ENCODE measurements at regions not wholly inside any gene's neighbourhood (a gene's known extent, or its start where the extent isn't known, plus 50 kb on each side); places are given as distances from the start of the nearest gene placed in this dataset.

- no peak overlapping the region for H3K4me3 ChIP-seq (ENCODE audit: low read depth, low read length)
- H3K27ac ChIP-seq (ENCODE audit: extremely low read depth, low read depth, low read length) = no peak overlapping the region
- no peaks in the 10 kb centered on the region for H3K9me3 ChIP-seq (ENCODE audit: control insufficient read depth, insufficient read depth, low read depth, low read length)
- H3K36me3 ChIP-seq (ENCODE audit: control insufficient read depth in 2 of 2, insufficient read depth in 1 of 2, low read length in 2 of 2) = no peaks in the 10 kb centered on the region
- H3K4me1 ChIP-seq (ENCODE audit: control insufficient read depth, insufficient read depth, low read length) = no peaks in the 10 kb centered on the region
- CTCF ChIA-PET = interaction anchor here (1.3 kb wide), 1 partner anchor 19 kb away, joined by 5 read pairs; no protein-coding TSS in a partner anchor
- POLR2A ChIA-PET = no interaction called here
- TF ChIP-seq ZNF211 (tag by site-specific recombination; IDR thresholded peaks at IDR 0.05; ENCODE audit: low read depth) (no peak), ZNF37A (tag by site-specific recombination; IDR thresholded peaks at IDR 0.05) (no peak)
These were observed 146.3 kb upstream of the TWIST2 start for GRCh38 chr2:238701341-238702206.

DNA sequence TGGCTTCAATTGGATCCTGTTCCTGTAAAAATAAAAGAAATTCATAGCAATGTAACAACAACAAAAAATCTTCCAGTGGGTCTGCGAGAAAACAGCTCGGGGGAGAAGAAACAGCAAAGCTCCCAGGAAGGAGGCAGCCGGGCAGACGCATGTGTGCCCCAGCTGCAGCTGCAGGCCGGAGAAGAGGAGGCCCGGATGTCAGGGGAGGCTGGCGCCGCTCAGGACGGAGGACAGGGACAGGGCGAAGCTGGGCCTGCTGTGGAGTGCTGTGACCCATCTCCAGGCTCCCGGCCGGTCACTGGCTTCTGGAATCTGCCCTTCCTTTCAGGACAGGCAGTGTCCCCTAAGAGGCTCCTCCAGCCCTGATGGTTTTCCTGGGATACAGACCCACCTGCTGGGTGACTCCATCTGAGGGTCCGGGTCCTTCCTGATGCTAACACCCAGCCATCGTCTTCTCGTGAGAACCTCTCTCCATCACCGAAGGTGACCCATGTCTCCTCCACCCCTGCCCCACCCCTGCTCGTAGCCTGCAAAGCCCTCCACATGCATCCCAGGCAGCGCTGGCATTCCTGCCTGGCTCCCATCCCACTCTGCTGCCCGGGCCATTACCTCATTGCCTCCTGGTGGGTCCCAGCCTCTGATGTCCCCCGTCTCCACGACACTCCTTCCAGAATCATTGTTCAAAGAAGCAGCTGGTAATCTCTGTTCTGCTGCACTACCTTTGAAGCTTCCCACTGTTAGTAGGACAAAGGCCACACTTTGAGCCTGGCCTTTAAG is 145.4 kb upstream of the TWIST2 start:
- Histone ChIP-seq H3K9me3 (ENCODE audit: control insufficient read depth, insufficient read depth, low read depth, low read length) (no peaks in the 10 kb centered on the region), H3K4me3 (ENCODE audit: low read depth, low read length) (no peak overlapping the region), H3K36me3 (ENCODE audit: control insufficient read depth in 2 of 2, insufficient read depth in 1 of 2, low read length in 2 of 2) (no peaks in the 10 kb centered on the region), H3K4me1 (ENCODE audit: control insufficient read depth, insufficient read depth, low read length) (no peaks in the 10 kb centered on the region), H3K27ac (ENCODE audit: extremely low read depth, low read depth, low read length) (no peak overlapping the region)
- POLR2A ChIA-PET = no interaction called here
- TF ChIP-seq ZNF596 (tag by site-specific recombination; IDR thresholded peaks at IDR 0.05) (no peak), GLIS1 (tag by site-specific recombination; IDR thresholded peaks at IDR 0.05) (peak; percentile 36; the same call in 1 of the 2 replicates), ZFP69B (tag by site-specific recombination; IDR thresholded peaks at IDR 0.05) (peak; percentile 86), ZIC2 (tag by site-specific recombination; IDR thresholded peaks at IDR 0.05) (peak; percentile 58), ZNF692 (tag by site-specific recombination; IDR thresholded peaks at IDR 0.05) (peak; percentile 85)
- TF ChIP-seq, protein P1, sequence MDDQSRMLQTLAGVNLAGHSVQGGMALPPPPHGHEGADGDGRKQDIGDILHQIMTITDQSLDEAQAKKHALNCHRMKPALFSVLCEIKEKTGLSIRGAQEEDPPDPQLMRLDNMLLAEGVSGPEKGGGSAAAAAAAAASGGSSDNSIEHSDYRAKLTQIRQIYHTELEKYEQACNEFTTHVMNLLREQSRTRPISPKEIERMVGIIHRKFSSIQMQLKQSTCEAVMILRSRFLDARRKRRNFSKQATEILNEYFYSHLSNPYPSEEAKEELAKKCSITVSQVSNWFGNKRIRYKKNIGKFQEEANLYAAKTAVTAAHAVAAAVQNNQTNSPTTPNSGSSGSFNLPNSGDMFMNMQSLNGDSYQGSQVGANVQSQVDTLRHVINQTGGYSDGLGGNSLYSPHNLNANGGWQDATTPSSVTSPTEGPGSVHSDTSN (CRISPR knock-in tag; IDR thresholded peaks at IDR 0.05) = no peak
- CTCF ChIA-PET = interaction anchor here (1.3 kb wide), 1 partner anchor 18 kb away, joined by 5 read pairs; no protein-coding TSS in a partner anchor

DNA sequence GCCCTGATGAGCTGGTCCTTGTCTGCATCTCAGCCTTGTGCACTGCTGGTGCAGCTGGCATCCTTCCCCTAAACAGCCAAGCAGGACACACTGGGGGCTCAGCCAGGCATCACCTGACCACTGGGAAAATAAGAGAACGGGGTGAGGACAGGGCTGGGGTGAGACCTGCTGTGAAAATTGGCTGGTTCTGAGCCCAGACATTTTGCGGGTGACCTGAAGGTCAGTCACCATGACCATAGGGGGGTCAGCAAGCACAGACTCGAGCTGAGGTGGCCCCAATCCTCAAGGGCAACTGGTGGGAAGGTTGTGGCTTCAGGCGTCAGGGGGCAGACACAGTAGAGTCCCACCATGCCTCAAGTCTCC is 144.9 kb upstream of the TWIST2 start:
- no peaks in the 10 kb centered on the region for H3K9me3 ChIP-seq (ENCODE audit: control insufficient read depth, insufficient read depth, low read depth, low read length)
- TF ChIP-seq ELK4 (IDR thresholded peaks at IDR 0.05; ENCODE audit: borderline replicate concordance, low read depth, low read length) = no peak
- no peak for TF ChIP-seq ZNF548 (tag by site-specific recombination; IDR thresholded peaks at IDR 0.05)
- H3K27ac ChIP-seq (ENCODE audit: extremely low read depth, low read depth, low read length) = no peak overlapping the region
- no peaks in the 10 kb centered on the region for H3K36me3 ChIP-seq (ENCODE audit: control insufficient read depth in 2 of 2, insufficient read depth in 1 of 2, low read length in 2 of 2)
- CTCF ChIA-PET = no interaction called here
- H3K4me1 ChIP-seq (ENCODE audit: control insufficient read depth, insufficient read depth, low read length) = no peaks in the 10 kb centered on the region
- POLR2A ChIA-PET = no interaction called here
- H3K4me3 ChIP-seq (ENCODE audit: low read depth, low read length) = no peak overlapping the region

GRCh38 chr2:238703436-238703835 is 144.4 kb upstream of the TWIST2 start:
- ChIA-PET POLR2A (no interaction called here), CTCF (no interaction called here)
- H3K4me1 ChIP-seq (ENCODE audit: control insufficient read depth, insufficient read depth, low read length) = no peaks in the 10 kb centered on the region
- TF ChIP-seq ZNF510 (tag by site-specific recombination; IDR thresholded peaks at IDR 0.05; ENCODE audit: insufficient replicate concordance) = no peak
- TF ChIP-seq ZNF311 (tag by site-specific recombination; IDR thresholded peaks at IDR 0.05; ENCODE audit: borderline replicate concordance) = no peak
- no peak for TF ChIP-seq ZNF10 (tag by site-specific recombination; IDR thresholded peaks at IDR 0.05)
- TF ChIP-seq ZIC2 (tag by site-specific recombination; IDR thresholded peaks at IDR 0.05) = no peak
- no peak for TF ChIP-seq ZNF223 (tag by site-specific recombination; IDR thresholded peaks at IDR 0.05)
- no peak for TF ChIP-seq ZNF121 (tag by site-specific recombination; IDR thresholded peaks at IDR 0.05)
- H3K36me3 ChIP-seq (ENCODE audit: control insufficient read depth in 2 of 2, insufficient read depth in 1 of 2, low read length in 2 of 2) = no peaks in the 10 kb centered on the region
- no peak overlapping the region for H3K27ac ChIP-seq (ENCODE audit: extremely low read depth, low read depth, low read length)
- no peak overlapping the region for H3K4me3 ChIP-seq (ENCODE audit: low read depth, low read length)
- H3K9me3 ChIP-seq (ENCODE audit: control insufficient read depth, insufficient read depth, low read depth, low read length) = no peaks in the 10 kb centered on the region
